ENCODE measurements at regions not wholly inside any gene's neighbourhood (a gene's known extent, or its start where the extent isn't known, plus 50 kb on each side); places are given as distances from the start of the nearest gene placed in this dataset.
A peak's percentile ranks its signal among the peaks of the same experiment; 100 is the strongest.

DNA sequence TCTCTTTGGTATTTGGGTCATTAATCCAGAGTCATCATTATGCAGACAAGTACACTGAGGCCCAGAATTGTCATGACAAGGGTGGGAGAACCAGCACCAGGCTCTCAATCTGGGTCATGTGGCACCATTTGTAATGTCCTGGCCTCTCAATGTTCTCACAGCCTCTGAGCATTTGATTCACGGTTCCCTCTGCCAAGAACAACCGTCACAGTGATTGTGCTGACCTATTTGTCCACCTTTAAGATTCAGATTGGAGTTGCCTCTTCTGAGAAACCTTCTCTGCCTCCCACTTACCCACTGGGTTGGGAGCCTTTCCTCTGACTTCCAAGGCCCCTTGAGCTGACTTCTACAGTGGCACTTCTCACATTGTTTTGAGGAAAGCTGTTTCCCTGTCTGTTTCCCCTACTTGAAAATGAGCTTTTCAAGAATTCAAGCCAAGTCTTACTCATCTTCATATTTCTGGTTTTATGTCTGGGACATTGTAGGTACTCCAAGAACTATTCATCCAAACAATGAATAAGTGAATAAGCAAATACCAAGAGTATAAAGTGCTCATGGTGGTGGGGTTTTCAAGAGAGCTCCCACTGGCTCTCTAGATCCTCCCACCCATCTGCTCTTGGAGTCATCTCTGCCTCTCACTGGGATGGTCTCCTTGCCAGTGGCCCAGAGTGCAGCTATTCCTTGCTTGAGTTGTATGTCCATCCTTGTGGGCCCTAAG is 126.4 kb upstream of the E2F8 start:
- H3K4me3 ChIP-seq (ENCODE audit: low read depth, low read length) = no peak overlapping the region
- peak; percentile 91 for DNase-seq (ENCODE audit: low read depth)

DNA sequence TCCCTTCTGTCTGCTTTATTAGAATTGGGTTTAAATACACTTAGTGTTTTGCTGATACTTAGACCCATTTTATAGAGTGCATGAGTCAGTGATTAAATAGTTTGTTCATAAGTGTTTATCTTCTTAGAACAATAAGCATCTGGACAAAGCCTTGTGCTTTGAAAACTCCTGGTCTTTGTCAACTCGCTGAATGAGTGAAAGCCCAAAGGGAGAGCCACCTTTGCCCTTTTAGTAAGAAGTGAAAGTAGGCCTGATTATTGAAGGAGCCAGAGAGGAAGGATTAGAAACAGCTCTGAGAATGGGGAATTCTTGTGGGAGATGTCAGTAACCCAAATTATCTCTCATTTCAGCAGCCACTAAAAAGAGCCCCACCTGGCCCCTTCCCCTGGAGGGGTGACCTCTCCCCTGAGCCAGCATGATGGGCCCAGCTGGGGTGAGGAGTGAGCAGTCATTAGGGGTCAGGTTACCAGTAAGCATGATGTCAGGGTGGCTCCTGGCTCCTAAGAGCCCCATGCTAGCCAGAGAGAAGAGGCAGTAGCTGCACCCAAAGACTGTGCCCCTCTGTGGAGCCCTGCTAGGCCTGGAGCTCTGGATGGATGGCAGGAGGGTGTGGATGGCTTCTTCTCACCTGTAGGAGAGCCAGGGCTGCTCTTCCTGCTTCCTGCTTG is 125.1 kb upstream of the E2F8 start:
- no peak for DNase-seq (ENCODE audit: low read depth)
- no peak overlapping the region for H3K4me3 ChIP-seq (ENCODE audit: low read depth, low read length)

DNA sequence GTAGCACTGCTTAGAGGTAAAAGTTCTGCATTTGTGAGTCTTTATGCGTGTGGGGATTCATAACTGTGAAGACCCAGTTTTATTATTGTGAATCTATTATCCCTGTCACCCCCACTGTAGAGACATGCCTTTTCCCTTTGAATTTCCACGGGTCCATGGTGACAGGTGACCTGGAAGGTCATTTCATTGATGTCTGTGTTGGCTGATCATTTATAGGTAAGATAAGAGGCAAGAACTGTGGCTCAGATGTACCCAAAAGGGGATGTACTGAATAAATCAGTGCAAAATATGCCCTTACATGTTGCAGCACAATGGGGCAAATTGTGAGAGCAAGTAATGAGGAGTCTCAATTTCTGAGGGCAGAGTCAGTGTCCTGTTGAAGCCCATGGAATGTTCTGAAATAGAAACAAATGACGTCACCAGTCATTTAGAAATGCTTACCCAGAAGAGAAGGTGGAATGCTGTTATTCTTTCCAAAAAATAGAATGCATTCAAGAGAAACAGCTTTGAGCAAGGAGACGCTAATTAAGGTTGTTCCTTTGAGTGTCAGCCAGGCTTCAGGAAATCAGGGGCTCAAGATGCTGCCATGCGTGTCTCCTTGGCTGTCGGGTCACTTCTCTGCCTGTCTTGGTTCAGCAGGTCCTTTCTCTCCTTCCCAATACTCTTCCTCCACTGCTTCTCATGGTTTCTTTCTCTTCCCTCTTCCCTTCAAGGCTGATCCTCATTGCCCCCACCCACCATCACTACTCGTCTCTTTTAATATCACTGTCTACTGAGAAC is 118.7 kb upstream of the E2F8 start:
- no peak for DNase-seq (ENCODE audit: low read depth)
- no peak overlapping the region for H3K4me3 ChIP-seq (ENCODE audit: low read depth, low read length)

DNA sequence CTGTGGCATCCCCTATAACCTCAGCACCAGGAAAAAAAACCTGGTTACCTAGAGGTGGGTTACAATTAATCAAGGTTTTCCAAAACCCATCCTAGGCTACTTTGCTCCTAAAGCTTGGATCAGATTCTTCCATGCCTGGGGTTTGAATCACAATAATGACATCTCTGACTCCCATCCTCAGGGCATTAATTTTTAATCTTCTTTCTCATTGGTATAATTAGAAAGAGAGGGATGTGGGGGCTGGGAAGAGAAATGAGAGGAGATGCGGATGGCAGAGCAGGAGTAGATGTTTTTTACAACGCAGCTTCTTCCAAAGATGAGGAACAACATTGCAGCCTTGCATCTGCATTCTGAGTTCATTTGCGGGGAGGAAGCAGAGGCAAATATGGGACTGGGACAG is 117.2 kb upstream of the E2F8 start:
- H3K4me3 ChIP-seq (ENCODE audit: low read depth, low read length) = no peak overlapping the region
- DNase-seq (ENCODE audit: low read depth) = no peak

DNA sequence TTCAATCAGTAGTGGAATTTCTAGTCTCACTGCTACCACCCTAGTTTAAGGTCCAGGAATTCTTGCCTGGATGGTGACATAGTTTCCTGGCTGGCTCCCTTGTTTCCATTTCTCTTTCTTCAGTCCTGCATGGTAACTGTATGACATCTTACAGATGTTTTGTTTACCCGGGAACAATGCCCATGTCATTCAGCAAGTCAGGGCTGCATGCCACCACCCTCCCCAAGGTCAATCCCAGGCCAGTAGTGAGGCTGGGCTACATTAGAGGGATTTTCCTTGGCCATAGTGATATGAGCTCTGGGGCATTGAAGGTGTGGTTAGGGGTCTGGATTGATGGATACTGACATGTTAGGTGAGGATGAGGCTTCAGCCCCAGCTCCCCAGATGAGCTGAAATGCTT is 114.9 kb upstream of the E2F8 start:
- no peak overlapping the region for H3K4me3 ChIP-seq (ENCODE audit: low read depth, low read length)
- DNase-seq (ENCODE audit: low read depth) = no peak

DNA sequence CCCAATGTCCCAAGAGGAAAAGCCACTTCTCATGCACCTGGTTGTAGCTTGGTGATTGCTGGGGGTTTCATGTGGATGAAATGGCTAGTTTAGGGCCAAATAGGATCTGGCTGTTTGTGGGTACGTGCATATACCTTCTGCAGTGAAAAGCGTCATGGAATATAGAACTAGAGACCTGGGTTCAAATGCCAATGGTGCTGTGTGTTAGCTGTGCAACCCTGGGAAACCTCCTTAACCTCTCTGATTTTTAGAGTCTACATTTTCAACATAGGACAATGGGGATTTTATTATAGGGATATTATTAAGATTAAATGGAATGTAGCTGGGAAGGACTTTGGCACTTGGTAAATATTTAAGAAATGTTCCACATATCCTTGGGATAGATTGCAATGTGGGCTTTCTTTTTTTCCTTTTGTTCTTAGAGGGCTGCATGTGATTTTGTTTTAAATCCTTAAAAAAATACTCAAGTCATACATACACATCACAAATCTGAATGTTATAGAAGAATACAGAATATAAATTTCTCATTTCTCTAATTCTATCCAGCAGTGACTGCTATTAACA is 112.6 kb upstream of the E2F8 start:
- H3K4me3 ChIP-seq (ENCODE audit: low read depth, low read length) = no peak overlapping the region
- no peak for DNase-seq (ENCODE audit: low read depth)

DNA sequence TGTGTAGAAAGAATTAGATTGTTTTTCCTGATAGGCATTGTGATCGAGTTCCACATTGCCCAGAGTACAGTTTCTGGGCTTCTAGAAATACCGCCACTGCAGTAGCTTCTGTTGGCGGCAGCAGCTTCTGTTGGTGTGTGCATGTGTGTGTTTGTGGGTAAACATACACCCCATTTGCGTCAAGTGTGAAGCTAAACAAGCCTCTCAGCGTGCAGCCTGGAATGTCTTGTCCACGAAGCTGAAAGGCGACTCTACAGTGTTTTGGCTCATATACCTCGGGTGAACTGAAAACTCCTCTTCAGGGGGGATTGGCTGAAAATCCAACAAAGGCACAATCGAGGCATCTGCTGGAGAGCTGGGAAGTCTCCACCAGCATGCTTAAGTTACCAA is 112.0 kb upstream of the E2F8 start:
- H3K4me3 ChIP-seq (ENCODE audit: low read depth, low read length) = no peak overlapping the region
- DNase-seq (ENCODE audit: low read depth) = no peak

DNA sequence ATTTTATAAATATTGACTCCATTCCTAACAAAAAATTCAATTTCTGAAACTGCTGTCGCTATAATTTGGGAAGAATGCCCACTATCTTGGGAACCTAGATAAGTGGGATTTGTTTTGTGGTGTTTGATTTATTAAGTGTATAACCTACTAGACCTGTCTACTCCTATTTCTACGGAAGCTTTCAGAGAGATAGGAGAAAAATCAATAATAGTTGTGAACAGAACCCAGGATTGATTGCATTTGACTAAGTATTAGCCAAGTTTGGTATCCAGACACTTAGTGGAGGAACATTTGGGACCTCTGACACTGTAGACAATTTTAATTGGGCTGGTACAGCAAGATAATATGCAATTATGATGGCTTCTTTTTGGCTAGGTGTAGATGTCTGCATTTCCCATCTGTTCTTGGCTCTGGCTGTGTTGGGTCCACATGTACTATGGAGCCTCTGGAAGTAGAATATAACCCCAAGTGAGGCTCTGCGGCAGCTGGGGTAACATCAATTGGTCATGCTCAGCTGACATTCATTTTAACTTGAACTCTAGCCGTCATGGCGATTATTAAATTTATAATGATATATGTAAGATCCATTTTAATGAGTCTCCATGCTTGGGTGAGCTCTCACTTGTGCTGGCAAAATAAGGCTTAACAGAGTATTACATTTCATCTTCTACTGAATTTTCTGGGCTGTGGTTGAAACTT is 111.5 kb upstream of the E2F8 start:
- DNase-seq (ENCODE audit: low read depth) = no peak
- no peak overlapping the region for H3K4me3 ChIP-seq (ENCODE audit: low read depth, low read length)

DNA sequence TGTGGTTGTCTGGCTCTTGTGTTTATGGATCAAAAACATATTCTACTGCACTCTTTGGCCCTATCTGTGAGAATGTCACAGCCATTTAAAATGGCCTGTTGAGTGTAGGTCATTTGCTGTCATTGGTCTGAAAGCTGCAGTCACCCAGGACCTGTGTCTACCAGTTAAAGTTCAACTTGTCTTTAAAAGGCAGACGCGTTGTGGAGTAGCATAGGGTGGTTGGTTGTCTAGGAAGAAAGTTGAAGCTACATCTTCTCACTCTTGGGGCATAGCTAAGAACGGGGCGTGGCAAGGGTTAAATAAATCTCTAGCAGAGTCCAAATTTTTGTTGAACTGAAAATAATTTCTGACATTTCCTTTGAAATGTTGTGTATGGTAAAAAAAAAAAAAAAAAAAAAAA is 110.7 kb upstream of the E2F8 start:
- no peak for DNase-seq (ENCODE audit: low read depth)
- H3K4me3 ChIP-seq (ENCODE audit: low read depth, low read length) = no peak overlapping the region

DNA sequence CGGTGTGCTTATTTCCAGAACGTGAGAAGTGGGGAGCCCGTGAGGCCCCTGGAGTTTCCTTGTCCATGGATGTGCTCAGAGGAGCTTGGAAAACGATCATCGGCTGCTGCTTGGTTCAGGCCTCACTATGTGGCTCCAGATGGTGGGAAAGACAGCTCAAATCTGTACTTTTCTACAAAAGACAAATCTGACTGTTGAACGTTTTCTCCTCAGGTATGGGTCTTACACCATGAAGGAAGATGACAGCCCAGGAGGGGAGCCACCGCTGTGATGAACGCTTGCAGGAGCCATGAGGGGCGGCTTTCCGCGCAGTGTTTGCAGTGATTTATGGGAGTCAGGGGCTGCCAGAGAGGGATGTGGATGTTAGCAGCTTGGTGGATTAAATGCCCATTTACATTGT is 109.4 kb upstream of the E2F8 start:
- no peak for DNase-seq (ENCODE audit: low read depth)
- no peak overlapping the region for H3K4me3 ChIP-seq (ENCODE audit: low read depth, low read length)

DNA sequence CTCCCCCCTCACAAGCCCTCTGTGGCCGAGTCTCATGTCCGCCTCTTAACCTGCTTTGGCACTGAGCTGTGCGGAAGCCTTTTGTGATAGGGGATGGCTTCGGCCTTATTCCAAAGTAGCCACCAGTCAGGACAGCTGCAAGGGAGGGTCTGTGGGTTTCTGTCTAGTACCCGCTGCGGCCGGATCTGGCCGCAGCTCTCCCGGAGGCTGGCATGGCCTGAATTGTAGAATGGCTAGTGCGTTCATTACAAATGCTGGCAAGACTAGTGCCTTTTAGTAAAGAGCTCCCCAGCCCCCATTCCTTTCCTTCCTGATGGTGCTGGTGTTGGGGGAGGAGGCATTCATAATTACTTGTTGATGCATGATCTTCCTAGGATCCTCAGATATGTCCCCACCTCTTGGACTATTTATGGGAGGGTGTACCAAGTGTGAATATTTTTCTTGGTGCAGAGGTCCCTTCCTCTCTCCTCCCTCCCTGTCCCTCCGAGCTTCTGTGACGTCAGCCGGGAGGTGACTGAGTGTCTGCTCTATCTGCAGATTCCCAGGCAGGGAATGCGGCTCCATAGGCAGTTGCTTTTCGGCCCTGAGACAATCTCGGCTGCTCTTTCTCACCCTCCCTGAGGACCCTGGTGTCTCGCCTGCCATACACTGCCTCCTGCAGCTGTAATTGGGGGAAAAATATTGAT is 108.7 kb upstream of the E2F8 start:
- H3K4me3 ChIP-seq (ENCODE audit: low read depth, low read length) = no peak overlapping the region
- no peak for DNase-seq (ENCODE audit: low read depth)

DNA sequence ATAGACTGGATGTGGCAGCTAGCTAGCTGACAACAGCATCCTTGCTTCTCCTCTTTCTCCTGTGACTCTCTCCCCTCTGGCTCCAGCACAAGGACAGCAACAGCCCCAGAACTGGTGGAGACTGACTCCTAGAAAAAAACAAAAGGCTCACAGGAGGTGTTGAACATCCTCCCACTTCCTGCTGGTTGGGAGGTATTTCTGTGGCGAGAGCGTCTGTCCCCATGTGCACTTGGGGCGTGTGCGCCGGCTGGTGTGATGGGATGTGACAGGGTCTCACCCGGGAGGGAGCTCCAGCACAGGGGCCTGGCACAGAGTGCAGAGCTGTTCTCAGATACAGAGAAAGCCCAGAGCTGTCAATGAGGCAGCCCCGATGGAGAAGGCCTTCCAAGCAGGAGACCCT is 107.2 kb upstream of the E2F8 start:
- no peak for DNase-seq (ENCODE audit: low read depth)
- no peak overlapping the region for H3K4me3 ChIP-seq (ENCODE audit: low read depth, low read length)

DNA sequence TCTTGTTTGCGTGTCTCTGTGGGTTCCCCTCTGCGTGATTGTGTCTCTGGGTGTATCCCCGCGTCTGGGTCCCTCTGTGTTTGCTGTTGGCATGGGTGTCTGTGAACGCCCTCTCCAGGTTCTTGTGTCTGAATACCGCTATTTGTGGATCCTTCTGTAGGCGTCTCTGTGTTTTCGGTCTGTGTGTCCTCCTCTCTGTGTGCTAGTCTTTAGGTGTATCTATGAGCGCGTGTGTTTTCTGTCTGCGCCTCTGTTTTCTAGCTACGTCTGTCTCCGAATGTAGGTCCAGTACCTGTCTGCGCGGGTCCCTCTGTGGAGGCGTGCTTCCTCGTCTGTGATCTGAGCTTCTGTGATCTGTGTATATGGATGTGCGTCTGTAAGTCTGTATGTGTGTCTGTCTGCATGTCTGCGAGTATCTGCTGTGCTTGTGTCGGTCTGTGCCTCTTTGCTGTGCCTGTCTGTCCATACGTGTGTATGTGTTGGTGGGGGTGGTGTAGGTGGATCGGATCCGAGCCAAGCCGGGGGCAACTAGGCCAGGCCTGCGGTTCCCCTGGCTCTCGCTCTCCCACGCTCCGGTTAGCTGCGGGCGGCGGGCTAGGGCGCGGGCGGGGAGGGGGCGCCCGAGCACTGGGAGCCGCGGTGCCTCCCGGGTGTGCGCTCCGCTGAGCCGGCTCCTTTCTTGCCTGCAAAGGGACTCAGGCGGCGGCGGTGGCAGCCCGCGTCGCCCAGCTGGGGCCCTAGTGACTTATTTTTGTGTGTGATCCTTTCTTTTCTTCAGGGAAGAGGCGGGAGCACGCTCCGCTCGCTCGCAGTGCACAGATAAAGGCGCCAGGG is 105.3 kb upstream of the E2F8 start:
- peak; percentile 47 for DNase-seq (ENCODE audit: low read depth)
- peak overlapping the region; percentile 74 for H3K4me3 ChIP-seq (ENCODE audit: low read depth, low read length)

DNA sequence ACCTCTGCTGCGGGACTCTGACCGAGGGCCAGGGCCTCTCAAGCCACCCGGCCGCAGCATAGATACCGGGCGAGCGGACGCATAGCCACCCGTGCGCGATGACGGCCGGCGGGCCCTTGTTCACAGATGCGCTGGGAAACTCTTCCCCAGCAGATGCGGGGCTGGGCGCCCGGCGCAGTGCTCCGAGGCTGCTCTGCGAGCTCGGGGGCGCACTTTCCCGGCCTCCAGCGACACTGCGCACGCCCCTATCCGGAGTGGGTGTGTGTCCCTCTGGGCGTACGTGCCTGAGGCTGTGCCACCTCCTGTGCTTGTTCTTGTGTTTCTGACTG is 104.7 kb upstream of the E2F8 start:
- DNase-seq (ENCODE audit: low read depth) = no peak

DNA sequence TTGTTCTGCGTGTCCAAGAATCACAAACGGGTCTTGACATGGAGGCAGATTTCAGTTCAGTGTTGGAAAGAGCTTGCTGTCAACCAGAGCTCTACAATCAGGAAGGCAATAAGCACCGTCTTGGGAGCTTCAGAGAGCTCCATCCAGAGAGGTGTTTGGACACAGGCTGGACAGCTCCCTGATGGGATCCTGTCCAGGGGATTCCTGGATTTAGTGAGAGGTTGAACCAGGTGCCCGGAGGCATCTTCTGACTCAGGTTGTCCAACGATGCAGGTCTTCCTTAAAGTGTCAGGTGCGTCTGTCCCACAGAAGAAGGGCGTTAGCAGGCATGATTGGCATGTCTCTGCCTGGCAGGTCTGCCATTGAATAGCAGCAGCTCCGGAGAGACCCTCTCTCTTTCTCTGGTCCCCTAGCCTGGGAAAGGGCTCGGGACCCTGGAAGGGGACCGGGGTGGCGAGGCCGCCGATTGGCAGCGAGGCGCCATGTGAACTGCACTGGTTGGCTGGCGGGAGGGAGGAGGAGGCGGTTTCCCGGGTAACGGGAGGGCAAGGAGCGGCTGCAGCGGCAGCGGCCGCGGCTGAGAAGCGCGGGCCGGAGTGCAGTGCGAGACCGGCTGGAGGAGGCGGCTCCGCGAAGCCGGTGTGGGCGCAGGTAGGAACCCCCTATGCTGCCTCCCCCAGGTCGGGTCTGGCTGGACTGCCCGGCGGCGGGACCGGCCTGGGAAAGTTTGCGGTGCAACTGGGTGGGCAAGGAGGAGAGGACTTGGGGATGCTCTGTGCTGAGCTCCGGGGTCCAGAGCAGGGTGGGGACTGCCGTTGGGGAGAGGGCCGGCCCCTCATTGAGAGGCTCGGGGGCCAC is 104.1 kb upstream of the E2F8 start:
- peak overlapping the region; percentile 74 for H3K4me3 ChIP-seq (ENCODE audit: low read depth, low read length)

More for the DNA sequence above, 104.7 kb upstream of the E2F8 start:
- peak overlapping the region; percentile 74 for H3K4me3 ChIP-seq (ENCODE audit: low read depth, low read length)

DNA sequence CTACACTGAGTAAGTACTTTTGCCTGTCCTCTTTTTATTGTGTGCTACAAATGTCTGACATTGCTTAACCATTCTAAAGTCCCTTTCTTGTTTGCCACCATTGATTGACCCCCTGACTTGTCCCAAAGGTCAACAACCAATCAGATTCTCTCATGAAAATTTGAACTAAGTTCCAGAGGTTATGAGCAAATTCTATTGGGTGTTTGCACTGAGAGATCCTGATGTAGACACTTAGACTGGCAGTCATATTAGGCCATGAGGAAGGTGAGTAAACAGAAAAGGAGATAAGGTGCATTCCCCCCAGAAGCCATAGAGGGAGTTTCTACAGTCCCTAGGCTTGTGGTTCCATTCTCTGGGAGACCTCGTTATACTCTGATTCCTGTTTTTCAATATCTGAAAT is 101.3 kb upstream of the E2F8 start:
- H3K4me3 ChIP-seq (ENCODE audit: low read depth, low read length) = no peak overlapping the region
- DNase-seq (ENCODE audit: low read depth) = no peak

More for the DNA sequence above, 104.1 kb upstream of the E2F8 start:
- no peak for DNase-seq (ENCODE audit: low read depth)

DNA sequence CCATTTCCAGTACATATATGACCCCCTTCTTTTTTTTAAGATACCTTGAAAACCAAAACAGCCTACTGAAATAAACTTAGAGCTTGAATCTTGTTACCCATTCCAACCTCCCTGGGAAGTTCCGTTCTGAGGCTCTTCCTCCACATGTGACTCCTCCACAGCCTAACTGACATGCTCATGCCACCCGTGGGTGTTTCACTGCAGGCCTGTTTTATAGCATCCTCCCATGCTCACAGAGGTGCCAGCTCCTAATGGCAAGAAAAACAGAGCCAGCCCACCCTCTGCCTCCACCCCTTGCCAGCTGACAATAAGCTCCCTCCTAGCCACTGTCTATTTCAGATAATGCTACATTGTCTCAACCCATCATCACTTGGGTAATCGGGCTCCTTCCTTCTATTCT is 97.6 kb upstream of the E2F8 start:
- H3K4me3 ChIP-seq (ENCODE audit: low read depth, low read length) = no peak overlapping the region
- no peak for DNase-seq (ENCODE audit: low read depth)

DNA sequence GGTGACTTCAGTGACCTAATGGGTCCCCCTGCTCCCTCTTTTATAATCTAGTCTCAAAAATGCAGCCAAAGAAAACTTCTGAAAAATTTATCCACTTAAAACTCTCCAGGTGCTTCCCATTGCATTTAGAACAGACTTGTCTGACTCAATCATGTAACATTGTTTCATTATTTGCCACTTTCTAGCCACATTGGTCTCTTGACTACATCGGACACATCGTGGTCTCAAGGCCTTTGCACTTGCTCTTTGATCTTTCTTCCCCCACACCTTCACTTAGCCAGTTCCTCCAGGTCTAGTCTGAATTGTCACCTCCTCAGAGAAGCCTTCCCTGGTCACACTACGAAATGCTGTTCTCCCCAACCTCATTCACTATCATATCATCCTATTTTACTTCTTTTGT is 97.0 kb upstream of the E2F8 start:
- no peak overlapping the region for H3K4me3 ChIP-seq (ENCODE audit: low read depth, low read length)
- DNase-seq (ENCODE audit: low read depth) = no peak

All from skeletal muscle cell (primary cell).